ENCODE measurements at regions not wholly inside any gene's neighbourhood (a gene's known extent, or its start where the extent isn't known, plus 50 kb on each side); places are given as distances from the start of the nearest gene placed in this dataset.

DNA sequence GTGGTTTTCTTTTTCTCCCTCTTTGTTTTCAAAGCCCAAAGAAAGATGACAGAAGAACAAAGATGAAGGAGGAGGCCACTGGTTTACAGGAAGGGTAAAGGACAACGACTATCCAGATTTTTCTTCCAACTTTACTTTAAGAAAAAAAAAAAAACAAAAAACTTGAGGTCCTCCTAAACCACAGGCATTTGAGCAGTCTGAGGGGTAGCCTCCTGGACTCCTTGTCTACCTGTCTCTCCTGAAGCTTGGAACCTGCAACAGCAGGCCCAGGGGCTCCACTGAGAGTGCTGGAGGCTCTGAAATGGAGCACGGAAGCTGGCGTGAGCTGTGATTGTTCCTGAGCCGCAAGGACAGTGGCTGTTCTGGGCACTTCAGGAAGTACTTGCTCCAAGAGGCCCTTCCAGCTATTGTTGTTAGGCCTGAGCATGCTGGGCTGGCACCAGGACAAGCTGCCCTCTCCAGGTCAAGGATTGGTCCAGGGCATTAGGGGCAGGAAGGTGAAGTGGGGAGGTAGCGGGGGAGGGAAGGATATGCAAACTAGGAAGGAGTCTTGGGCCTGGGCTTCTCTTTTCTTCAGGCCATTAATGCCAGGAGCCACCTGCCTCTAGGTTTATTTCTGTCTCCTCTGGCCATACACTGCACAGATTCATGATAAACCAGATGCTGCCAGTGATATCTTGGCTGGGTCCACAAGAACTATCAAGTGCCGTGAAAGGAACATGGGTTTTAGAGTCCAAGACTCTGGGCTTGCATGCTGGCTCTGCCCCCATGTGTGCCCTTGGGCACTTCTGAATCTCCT, 147.3 kb downstream of the CCDC34 start:
- TF ChIP-seq POLR2A (IDR thresholded peaks at IDR 0.05): no peak
- TF ChIP-seq, protein P1, sequence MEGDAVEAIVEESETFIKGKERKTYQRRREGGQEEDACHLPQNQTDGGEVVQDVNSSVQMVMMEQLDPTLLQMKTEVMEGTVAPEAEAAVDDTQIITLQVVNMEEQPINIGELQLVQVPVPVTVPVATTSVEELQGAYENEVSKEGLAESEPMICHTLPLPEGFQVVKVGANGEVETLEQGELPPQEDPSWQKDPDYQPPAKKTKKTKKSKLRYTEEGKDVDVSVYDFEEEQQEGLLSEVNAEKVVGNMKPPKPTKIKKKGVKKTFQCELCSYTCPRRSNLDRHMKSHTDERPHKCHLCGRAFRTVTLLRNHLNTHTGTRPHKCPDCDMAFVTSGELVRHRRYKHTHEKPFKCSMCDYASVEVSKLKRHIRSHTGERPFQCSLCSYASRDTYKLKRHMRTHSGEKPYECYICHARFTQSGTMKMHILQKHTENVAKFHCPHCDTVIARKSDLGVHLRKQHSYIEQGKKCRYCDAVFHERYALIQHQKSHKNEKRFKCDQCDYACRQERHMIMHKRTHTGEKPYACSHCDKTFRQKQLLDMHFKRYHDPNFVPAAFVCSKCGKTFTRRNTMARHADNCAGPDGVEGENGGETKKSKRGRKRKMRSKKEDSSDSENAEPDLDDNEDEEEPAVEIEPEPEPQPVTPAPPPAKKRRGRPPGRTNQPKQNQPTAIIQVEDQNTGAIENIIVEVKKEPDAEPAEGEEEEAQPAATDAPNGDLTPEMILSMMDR (IDR thresholded peaks at IDR 0.05): no peak

Measured in transverse colon (tissue), 3 donors.